ENCODE measurements at regions not wholly inside any gene's neighbourhood (a gene's known extent, or its start where the extent isn't known, plus 50 kb on each side); places are given as distances from the start of the nearest gene placed in this dataset.

DNA sequence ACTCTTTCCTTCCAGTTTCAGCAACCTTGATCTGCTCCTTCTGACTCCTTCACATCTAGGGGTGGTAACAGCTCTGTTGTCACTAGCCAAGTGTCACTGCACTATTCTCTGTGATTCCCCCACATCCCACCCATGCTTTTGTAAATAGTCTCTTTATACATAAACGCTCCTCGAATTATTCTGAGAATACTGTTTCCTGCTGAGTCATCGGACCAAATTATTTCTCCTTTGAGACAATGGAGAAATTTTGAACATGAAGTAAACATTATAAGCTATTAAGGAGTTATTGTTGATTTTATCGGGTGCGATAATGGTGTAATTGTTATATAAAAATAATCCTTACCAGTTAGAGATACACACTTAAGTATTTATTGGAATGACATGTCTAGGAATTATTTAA, 245.1 kb upstream of the RPS6KA3 start:
- ATAC-seq, result no peak
- POLR2A ChIA-PET, result no interaction called here
- Histone ChIP-seq H2AFZ (ENCODE audit: low read depth, low read length, poor library complexity, severe bottlenecking) (no peak overlapping the region), H3K4me2 (ENCODE audit: low read length) (no peak overlapping the region), H3K36me3 (ENCODE audit: control insufficient read depth in 1 of 2, insufficient read depth in 2 of 2, low read length in 2 of 2) (no peaks in the 10 kb centered on the region), H3K27me3 (ENCODE audit: insufficient read depth, low read length) (no peaks in the 10 kb centered on the region), H4K20me1 (ENCODE audit: insufficient read depth) (no peaks in the 10 kb centered on the region), H3K4me3 (replicated peaks in 1 of 2; ENCODE audit: low read depth in 1 of 2, low read length in 2 of 2) (no peak overlapping the region), H3K4me1 (ENCODE audit: control insufficient read depth in 1 of 2, insufficient read depth in 2 of 2, low read length in 2 of 2) (peaks cover 20 to 41% of the 10 kb centered on the region in 2 experiments), H3K9ac (ENCODE audit: low read length) (no peak overlapping the region), H3K79me2 (ENCODE audit: insufficient read depth, low read length) (no peaks in the 10 kb centered on the region), H3K27ac (ENCODE audit: low read depth, low read length) (no peak overlapping the region), H3K9me3 (ENCODE audit: control insufficient read depth in 1 of 2, insufficient read depth in 1 of 2, low read depth in 1 of 2, low read length in 2 of 2) (peaks cover 0 to 4% of the 10 kb centered on the region in 2 experiments; a peak in 1 of 4 replicates), H3K9me2 (ENCODE audit: insufficient read depth) (no peaks in the 10 kb centered on the region)
- no peak for DNase-seq (ENCODE audit: low read depth, low spot score)
- CTCF ChIA-PET, result interaction anchor here (0.6 kb wide), 1 partner anchor 259 kb away, joined by 3 read pairs; no protein-coding TSS in a partner anchor
- RAD21 ChIA-PET (ENCODE audit: low non-redundant PET in 1 of 2, low total read pairs in 2 of 2, uncharacterized antibody in 2 of 2, unreplicated experiment in 2 of 2), result no interaction called here
- intact Hi-C loops (cut with micrococcal nuclease), result no loop called here
- no peak for TF ChIP-seq EZH2phosphoT487 (IDR thresholded peaks at IDR 0.05; ENCODE audit: borderline replicate concordance)
- no peak for TF ChIP-seq EGR1 (IDR thresholded peaks at IDR 0.05; ENCODE audit: low read depth)
- TF ChIP-seq JUND (IDR thresholded peaks at IDR 0.05), result no peak
- no peak for TF ChIP-seq MAX (IDR thresholded peaks at IDR 0.05)
- TF ChIP-seq EZH2 (IDR thresholded peaks at IDR 0.05), result no peak
- no peak for TF ChIP-seq POLR2AphosphoS5 (IDR thresholded peaks at IDR 0.05; ENCODE audit: low read depth, low read length)
- TF ChIP-seq SIN3A (IDR thresholded peaks at IDR 0.05; ENCODE audit: low read depth), result no peak
- BruUV-seq (replicated peaks), result no TSS peak

DNA sequence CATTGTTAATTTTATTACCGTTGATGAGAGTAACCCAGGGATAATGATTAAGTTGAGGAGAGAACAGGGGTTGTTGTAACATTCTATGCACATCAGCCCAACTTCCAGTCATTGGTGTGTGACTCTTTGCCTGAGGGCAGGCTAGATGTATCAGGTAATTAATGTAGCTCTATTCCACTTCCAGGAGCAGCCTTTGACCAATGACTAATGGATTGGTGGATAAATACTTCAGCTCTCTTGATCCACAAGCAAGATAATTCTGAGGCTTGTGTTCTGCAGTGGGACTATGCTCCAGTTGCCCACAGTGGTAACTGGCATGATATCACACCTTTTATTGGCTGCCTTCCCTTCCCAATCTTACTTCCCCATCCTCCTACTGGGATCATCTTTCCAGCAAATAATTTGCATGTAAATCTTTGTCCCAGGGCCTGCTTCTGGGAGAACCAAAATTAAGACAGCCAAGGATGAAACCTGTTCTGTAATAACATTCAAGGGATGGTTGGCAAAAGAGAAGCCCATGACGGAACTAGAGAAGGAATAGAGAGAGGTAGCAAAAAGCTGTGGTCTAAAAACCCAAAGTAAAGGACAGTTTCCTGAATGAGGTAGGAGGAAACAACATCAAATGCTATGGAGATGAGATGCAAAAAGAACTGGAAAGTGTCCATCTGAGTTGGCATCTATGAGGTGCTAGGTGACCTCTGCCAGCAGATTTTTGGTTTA, 241.4 kb upstream of the RPS6KA3 start:
- intact Hi-C loops (cut with micrococcal nuclease), result no loop called here
- H3K27me3 ChIP-seq (ENCODE audit: insufficient read depth, low read length), result no peaks in the 10 kb centered on the region
- ChIA-PET RAD21 (ENCODE audit: low non-redundant PET in 1 of 2, low total read pairs in 2 of 2, uncharacterized antibody in 2 of 2, unreplicated experiment in 2 of 2) (no interaction called here), POLR2A (interaction anchor here (1.0 kb wide), 1 partner anchor 8 kb away, joined by 3 read pairs; no protein-coding TSS in a partner anchor), CTCF (interaction anchor here (0.6 kb wide), 1 partner anchor 15 kb away, joined by 3 read pairs; no protein-coding TSS in a partner anchor)
- H3K4me3 ChIP-seq (replicated peaks in 1 of 2; ENCODE audit: low read depth in 1 of 2, low read length in 2 of 2), result no peak overlapping the region
- no peak overlapping the region for H2AFZ ChIP-seq (ENCODE audit: low read depth, low read length, poor library complexity, severe bottlenecking)
- TF ChIP-seq ZFX (IDR thresholded peaks at IDR 0.05), result no peak
- no peak for TF ChIP-seq POLR2AphosphoS5 (IDR thresholded peaks at IDR 0.05; ENCODE audit: low read depth, low read length)
- no peak for TF ChIP-seq FOSL1 (IDR thresholded peaks at IDR 0.05; ENCODE audit: low read depth)
- TF ChIP-seq SP1 (IDR thresholded peaks at IDR 0.05; ENCODE audit: low read depth), result no peak
- TF ChIP-seq ELF1 (IDR thresholded peaks at IDR 0.05; ENCODE audit: borderline replicate concordance, low read depth), result no peak
- no peak for TF ChIP-seq ATF3 (IDR thresholded peaks at IDR 0.05)
- no peak for TF ChIP-seq RAD21 (IDR thresholded peaks at IDR 0.05; ENCODE audit: low read depth)
- no peak for TF ChIP-seq TCF7L2 (IDR thresholded peaks at IDR 0.05; ENCODE audit: borderline replicate concordance, extremely low read depth, insufficient read depth, insufficient read length)
- TF ChIP-seq EZH2 (IDR thresholded peaks at IDR 0.05), result no peak
- TF ChIP-seq ZNF274 (IDR thresholded peaks at IDR 0.05; ENCODE audit: low read depth, low read length), result no peak
- TF ChIP-seq EZH2phosphoT487 (IDR thresholded peaks at IDR 0.05; ENCODE audit: borderline replicate concordance), result no peak
- no peak for TF ChIP-seq REST (IDR thresholded peaks at IDR 0.05; ENCODE audit: low read depth)
- no peak for TF ChIP-seq YY1 (IDR thresholded peaks at IDR 0.05; ENCODE audit: extremely low read depth, insufficient replicate concordance, low read depth, low read length)
- no peaks in the 10 kb centered on the region for H3K79me2 ChIP-seq (ENCODE audit: insufficient read depth, low read length)
- H4K20me1 ChIP-seq (ENCODE audit: insufficient read depth), result no peaks in the 10 kb centered on the region
- H3K9me3 ChIP-seq (ENCODE audit: control insufficient read depth in 1 of 2, insufficient read depth in 1 of 2, low read depth in 1 of 2, low read length in 2 of 2), result no peaks in the 10 kb centered on the region
- H3K9me2 ChIP-seq (ENCODE audit: insufficient read depth), result no peaks in the 10 kb centered on the region
- H3K4me1 ChIP-seq (ENCODE audit: control insufficient read depth in 1 of 2, insufficient read depth in 2 of 2, low read length in 2 of 2), result peaks cover 0 to 4% of the 10 kb centered on the region in 2 experiments; a peak in 2 of 4 replicates
- BruUV-seq (replicated peaks), result no TSS peak
- no peak overlapping the region for H3K4me2 ChIP-seq (ENCODE audit: low read length)
- no peak overlapping the region for H3K27ac ChIP-seq (ENCODE audit: low read depth, low read length)
- DNase-seq (ENCODE audit: low read depth, low spot score), result no peak
- no peak overlapping the region for H3K9ac ChIP-seq (ENCODE audit: low read length)
- H3K36me3 ChIP-seq (ENCODE audit: control insufficient read depth in 1 of 2, insufficient read depth in 2 of 2, low read length in 2 of 2), result no peaks in the 10 kb centered on the region
- no peak for ATAC-seq
